GM21723 (cell line): ENCODE measurements at regions not wholly inside any gene's neighbourhood (a gene's known extent, or its start where the extent isn't known, plus 50 kb on each side); places are given as distances from the start of the nearest gene placed in this dataset.
"Not testable (repeated sequence)": the region's sequence is repeated elsewhere in the genome, so short reads cannot be mapped to it uniquely, and the experiment has no call there.

ENCODE experiments used
- ATAC-seq: cut with Tn5 transposase; IDR thresholded peaks from one replicate; pipeline ENCODE4 v1.9.1; 2021; ENCODE audit warnings: mild to moderate bottlenecking, moderate library complexity; ENCODE audit not compliant: unreplicated experiment

- no peak for ATAC-seq
Observed at GRCh38 chr14:38973083-38973700, 129.8 kb downstream of the SEC23A start.

GRCh38 chr14:38972511-38972910 lies 130.5 kb downstream of the SEC23A start:
- no peak for ATAC-seq

- ATAC-seq = no peak
Observed at GRCh38 chr14:38971258-38971921, 131.6 kb downstream of the SEC23A start.

- ATAC-seq = no peak
Observed at GRCh38 chr14:38964630-38965029, 138.4 kb downstream of the SEC23A start.

- ATAC-seq = no peak
Observed at GRCh38 chr14:38960946-38961531, 142.0 kb downstream of the SEC23A start.

- ATAC-seq = no peak
Observed at GRCh38 chr14:38959021-38959420, 144.0 kb downstream of the SEC23A start.

GRCh38 chr14:38958589-38958988 lies 144.4 kb downstream of the SEC23A start:
- ATAC-seq = no peak

GRCh38 chr14:38951451-38951850 lies 151.6 kb downstream of the SEC23A start:
- ATAC-seq = no peak

GRCh38 chr14:38950676-38951075 lies 152.4 kb downstream of the SEC23A start:
- no peak for ATAC-seq

GRCh38 chr14:38948576-38948975 lies 154.5 kb downstream of the SEC23A start:
- ATAC-seq = no peak

- ATAC-seq = no peak
Observed at GRCh38 chr14:38948171-38948570, 154.9 kb downstream of the SEC23A start.

GRCh38 chr14:38947343-38947742 lies 155.7 kb downstream of the SEC23A start:
- ATAC-seq = no peak

GRCh38 chr14:38944691-38945090 lies 158.3 kb downstream of the SEC23A start:
- no peak for ATAC-seq

GRCh38 chr14:38941488-38941887 lies 161.5 kb downstream of the SEC23A start:
- no peak for ATAC-seq

- not testable (repeated sequence) for ATAC-seq
Observed at GRCh38 chr14:38932653-38933000, 170.4 kb downstream of the SEC23A start.

- ATAC-seq = no peak
Observed at GRCh38 chr14:38931969-38932652, 170.9 kb downstream of the SEC23A start.

GRCh38 chr14:38930898-38931297 lies 172.1 kb downstream of the SEC23A start:
- no peak for ATAC-seq

- no peak for ATAC-seq
Observed at GRCh38 chr14:38930022-38930421, 173.0 kb downstream of the SEC23A start.

- no peak for ATAC-seq
Observed at GRCh38 chr14:38929416-38929815, 173.6 kb downstream of the SEC23A start.

GRCh38 chr14:38921893-38922292 lies 181.1 kb downstream of the SEC23A start:
- not testable (repeated sequence) for ATAC-seq

GRCh38 chr14:38915125-38915524 lies 187.9 kb downstream of the SEC23A start:
- ATAC-seq = no peak

GRCh38 chr14:38910092-38910491 lies 192.9 kb downstream of the SEC23A start:
- peak; percentile 79 for ATAC-seq
